ENCODE measurements at regions not wholly inside any gene's neighbourhood (a gene's known extent, or its start where the extent isn't known, plus 50 kb on each side); places are given as distances from the start of the nearest gene placed in this dataset.

GRCh38 chr15:87224404-87224803, 1032.1 kb downstream of the NTRK3 start:
- DNase-seq: no peak

GRCh38 chr15:87219650-87220615, 1036.6 kb downstream of the NTRK3 start:
- DNase-seq: no peak

DNA sequence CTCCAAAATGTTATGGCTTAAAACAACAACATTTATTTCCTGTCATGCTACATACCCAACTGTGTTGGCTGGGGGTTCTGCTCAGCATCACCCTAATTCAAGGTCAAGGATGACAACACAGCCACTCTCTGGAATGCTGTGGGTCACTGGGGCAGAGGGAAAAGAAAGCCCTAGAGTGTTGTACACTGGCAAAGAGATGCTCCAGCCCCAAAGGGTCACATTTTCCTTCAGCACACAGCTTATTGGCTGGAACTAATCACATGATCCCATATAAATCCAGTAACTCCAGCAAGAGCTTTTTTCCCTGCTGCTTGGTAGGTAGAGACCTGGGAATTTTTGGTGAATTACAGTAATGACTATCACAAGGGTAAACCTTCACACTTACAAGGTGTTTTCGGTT, 1041.4 kb downstream of the NTRK3 start:
- DNase-seq: no peak

DNA sequence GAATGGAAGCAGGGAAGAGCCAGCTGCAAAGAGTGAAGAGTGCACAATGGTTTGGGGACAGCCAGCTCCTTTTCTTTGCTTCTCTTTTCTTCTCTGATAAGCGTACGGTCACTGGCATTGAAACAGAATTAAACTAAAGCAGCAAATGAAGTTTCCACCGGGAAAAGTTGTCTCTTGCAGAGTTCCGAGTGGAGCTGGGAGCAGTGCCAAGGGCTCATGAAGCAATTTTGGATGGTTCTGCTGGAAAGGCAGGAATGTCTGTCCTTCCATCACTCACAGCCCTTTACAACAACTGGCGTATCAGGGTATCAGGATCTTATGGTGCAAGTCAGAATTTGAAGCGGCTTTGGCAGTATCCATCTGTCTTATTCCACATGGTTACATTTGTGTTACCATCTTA, 1042.9 kb downstream of the NTRK3 start:
- peak; percentile 10 for DNase-seq

GRCh38 chr15:87212041-87212440, 1044.5 kb downstream of the NTRK3 start:
- peak; percentile 15 for DNase-seq

- DNase-seq: no peak
Observed at GRCh38 chr15:87211547-87211946, 1045.0 kb downstream of the NTRK3 start.

GRCh38 chr15:87209891-87210689, 1046.4 kb downstream of the NTRK3 start:
- DNase-seq: no peak

DNA sequence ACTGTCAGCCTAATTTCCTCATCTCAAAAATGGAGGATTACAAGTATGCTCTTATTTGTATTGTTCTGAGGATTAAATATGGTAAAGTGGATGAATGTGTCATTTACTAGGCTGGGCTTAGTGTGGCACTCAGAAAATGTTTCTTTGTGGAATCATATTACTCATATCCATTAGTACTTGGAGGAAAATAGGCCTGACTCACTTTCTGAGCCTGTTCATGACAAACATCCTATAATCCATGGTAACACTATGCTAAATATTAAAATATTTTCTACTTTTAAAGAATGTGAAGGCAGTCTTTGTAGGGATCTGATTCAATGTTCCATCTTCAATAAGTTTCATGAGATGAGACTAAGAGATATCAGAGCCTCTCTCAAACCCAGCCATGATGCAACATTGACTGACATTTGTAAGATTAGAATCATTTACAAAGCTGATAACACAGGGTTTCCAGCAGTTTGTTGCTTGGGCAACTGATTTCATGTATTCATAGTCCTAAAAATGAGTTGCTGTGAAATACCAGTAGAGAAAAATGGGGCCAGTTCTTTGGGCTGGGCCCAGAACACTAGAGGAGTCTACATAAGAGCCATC, 1048.5 kb downstream of the NTRK3 start:
- no peak for DNase-seq

- no peak for DNase-seq
Observed at GRCh38 chr15:87207251-87207650, 1049.3 kb downstream of the NTRK3 start.

DNA sequence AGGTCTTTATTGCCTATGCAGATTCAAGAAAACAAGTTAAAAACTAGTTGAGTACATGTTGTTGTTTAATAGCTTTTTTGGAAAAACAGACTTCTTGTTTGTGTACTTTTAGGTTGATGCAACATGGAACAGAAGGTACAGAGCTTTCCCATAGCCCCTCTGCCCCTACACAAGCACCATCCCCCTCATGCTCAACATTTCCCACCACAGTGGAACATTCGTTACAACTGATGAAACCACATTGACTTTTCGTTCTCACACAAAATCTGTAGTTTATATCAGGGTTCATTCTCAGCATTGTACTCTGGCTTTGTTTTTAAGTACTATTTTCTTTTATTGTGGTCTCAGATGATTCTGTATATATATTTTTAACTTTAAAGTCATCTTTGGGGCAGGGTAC, 1054.6 kb downstream of the NTRK3 start:
- no peak for DNase-seq

- DNase-seq: no peak
Observed at GRCh38 chr15:87200149-87200548, 1056.4 kb downstream of the NTRK3 start.

DNA sequence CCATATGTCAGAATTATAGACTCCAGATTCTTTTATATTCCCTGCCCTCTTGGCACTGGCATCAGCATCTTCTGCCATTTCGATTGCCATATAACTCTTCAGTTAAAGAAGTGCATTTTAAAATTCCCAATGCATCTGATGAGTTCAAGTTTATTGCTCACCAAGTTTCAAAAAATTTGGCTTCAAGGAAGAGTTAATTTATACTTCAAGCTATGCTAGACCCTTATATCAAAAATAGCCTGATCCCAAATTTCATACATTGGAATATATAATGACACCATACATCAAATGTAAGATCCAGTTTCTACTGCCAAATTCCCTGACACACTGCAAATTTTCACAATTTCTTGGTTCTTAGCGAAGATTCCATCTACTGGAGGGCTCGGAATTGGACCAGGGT, 1058.6 kb downstream of the NTRK3 start:
- DNase-seq: no peak

DNA sequence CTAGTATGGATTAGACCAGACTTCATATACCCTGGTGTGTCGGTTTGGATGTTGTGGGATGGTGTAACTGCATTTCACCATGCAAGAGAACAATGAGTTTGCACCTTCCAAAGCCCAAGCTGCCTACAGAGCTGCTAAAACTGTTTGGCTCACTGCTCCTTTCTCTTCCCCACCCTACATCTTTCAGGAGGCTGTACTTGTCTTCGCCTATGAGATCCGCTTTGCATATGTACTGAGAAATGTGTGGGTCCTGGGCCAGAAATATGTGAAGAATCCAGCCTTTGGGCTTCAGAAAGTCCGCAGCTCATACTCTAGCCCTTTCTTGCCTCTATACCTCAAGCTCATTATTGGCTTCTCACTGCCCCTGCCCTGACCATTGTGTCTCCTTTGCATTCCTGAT, 1060.0 kb downstream of the NTRK3 start:
- DNase-seq: no peak

- no peak for DNase-seq
Observed at GRCh38 chr15:87193481-87193880, 1063.1 kb downstream of the NTRK3 start.

- DNase-seq: no peak
Observed at GRCh38 chr15:87167706-87168105, 1088.0 kb downstream of the AGBL1 start.

DNA sequence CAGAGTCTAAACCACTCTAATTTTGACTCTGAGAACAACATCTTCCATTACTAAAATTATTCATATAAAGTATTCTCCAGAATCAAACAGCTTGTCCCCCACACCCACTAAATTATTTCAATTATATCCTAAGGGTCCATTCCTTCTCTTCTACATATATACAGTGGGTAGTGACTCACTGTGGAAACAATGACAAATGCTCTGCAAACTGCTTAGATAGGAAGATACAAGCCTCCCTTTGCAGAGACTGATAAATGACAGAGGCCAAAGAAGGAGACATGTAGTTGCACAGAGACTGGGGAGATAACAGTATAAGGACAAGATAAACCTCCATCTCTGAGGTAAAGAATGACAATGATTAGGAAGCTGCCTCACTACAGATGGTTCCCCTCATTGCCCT, 1087.4 kb downstream of the AGBL1 start:
- DNase-seq: no peak

DNA sequence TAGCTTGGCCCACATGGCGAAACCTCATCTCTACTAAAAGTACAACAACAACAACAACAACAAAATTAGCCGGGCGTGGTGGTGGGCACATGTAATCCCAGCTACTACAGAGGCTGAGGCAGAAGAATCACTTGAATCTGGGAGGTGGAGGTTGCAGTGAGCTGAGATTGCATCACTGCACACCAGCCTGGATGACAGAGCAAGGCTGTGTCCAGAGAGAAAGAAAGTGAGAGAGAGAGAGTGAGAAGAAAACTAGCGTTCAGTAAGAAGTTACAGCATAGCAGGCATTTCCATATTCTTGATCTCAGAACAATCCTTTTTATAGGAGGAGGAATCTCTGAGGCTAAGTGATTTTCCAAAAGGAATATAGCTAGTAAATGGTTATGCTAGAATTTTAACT, 1076.1 kb downstream of the AGBL1 start:
- no peak for DNase-seq

GRCh38 chr15:87154761-87155160, 1075.1 kb downstream of the AGBL1 start:
- DNase-seq: no peak

- DNase-seq: no peak
Observed at GRCh38 chr15:87151202-87151748, 1071.6 kb downstream of the AGBL1 start.

GRCh38 chr15:87145696-87146095, 1066.0 kb downstream of the AGBL1 start:
- DNase-seq: no peak

DNA sequence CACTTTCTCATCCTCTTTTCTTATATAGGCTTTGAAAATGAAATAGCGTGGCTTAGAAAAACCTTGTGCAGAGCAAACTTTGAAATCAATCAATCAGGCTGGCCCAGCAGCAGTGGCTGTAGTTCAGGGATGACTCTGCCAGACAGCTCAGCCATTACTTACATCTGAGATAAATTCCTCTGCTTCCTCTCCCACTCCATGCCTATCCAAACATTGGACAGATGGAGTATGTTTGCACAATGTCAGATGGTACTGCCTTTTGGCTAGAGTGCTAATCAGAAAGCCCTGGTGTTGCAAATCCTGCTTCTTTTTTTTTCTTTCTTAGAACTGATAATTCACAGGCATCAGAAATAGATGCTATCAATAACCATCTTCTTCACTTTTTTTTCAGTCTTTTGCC, 1065.1 kb downstream of the AGBL1 start:
- DNase-seq: no peak

GRCh38 chr15:87142096-87142495, 1062.4 kb downstream of the AGBL1 start:
- DNase-seq: no peak

DNA sequence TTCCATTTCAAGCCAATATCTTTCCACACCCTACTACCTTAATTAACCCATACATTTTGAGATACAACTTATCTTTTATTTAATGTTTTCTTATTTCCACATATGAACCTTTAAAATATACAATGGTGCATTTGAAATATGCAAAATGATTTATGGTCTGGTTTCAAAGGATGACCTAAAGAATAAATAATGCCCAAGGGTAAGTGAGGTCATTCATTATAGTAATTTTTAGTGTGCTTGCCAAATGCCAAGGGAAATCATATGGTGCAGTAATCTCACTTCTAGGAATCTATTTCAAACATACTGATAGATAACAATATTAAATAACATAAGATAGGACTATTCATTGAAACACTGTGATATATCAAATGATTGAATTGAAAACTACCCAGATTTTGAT, 1055.4 kb downstream of the AGBL1 start:
- DNase-seq: no peak
